ENCODE measurements at regions not wholly inside any gene's neighbourhood (a gene's known extent, or its start where the extent isn't known, plus 50 kb on each side); places are given as distances from the start of the nearest gene placed in this dataset.
"Not testable (repeated sequence)": the region's sequence is repeated elsewhere in the genome, so short reads cannot be mapped to it uniquely, and the experiment has no call there.

DNA sequence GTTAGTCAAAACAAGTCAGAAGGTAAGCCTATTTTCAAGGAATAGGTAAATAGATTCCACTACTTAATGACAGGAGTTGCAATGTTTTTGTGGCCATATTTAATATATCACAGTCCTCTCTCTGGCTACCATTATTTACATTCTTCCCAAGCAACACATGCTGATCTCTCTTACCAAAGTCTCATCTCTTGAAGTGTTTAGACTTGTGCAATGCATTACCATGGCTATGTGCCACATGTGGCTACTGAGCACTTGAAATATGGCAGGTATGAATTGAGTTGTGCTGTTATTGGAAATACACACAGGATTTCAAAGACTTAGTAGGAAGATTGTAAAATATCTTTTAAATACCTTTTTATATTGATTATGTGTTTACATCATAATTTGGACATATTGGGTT, 262.4 kb upstream of the PDE3A start:
- no peak for DNase-seq (ENCODE audit: low read depth in 2 of 3, low spot score in 1 of 3)

DNA sequence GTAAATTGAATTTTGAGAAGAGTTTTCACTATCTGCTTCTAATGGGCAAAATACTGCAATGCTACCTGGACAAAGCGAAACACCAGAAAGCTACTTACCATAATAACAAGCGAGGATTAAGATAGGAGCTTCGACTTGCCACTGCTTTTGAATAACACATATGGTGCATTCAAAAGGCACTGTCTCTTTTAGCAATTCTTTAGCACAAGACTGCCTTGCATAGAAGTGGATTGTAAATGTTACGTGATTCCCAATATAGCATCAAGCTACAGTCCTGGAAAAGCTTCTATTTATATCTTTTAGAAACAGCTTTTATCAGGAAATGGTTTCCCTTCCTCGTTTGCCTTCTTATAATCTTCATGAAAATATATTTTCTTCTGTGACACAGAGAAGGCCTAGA, 258.7 kb upstream of the PDE3A start:
- DNase-seq (ENCODE audit: low read depth in 2 of 3, low spot score in 1 of 3), result no peak

GRCh38 chr12:20115371-20115770, 253.0 kb upstream of the PDE3A start:
- DNase-seq (ENCODE audit: low read depth in 2 of 3, low spot score in 1 of 3), result not testable (repeated sequence)

DNA sequence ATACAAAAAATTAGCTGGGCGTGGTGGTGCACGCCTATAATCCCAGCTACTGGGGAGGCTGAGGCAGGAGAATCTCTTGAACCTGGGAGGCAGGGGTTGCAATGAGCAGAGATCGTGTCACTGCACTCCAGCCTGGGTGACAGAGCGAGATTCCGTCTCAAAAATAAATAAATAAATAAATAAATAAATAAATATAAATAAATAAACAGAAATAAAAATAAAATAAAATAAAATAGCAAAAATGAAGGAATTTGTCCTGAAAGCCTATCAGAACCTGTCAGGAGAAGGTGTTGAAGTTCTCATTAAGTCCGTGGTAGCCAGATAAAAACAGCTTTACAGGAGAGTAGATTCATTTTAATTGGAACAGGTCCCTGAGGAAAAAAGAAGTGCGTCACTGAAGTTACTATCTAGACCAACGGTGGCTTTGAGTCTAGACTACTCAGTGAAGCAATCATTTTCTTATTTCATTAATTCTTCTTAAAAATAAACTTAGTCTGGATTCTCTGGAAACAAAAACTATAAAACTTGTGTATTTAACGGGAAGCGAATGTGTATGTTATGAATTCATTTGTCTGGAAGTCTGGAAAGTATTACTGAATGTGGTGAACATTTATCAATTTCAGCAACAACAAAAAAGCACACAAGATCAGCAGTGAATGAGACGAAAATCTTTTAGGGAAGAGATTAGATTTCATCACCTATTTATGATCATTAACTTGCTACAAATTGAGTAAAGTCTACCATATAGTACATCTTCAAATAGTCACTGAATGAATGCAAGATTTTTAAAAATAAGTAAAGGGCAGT, 248.5 kb upstream of the PDE3A start:
- no peak for DNase-seq (ENCODE audit: low read depth in 2 of 3, low spot score in 1 of 3)

- no peak for DNase-seq (ENCODE audit: low read depth in 2 of 3, low spot score in 1 of 3)
These were observed 248.0 kb upstream of the PDE3A start for GRCh38 chr12:20120403-20120725.

- no peak for DNase-seq (ENCODE audit: low read depth in 2 of 3, low spot score in 1 of 3)
These were observed 246.1 kb upstream of the PDE3A start for GRCh38 chr12:20122274-20122673.

DNA sequence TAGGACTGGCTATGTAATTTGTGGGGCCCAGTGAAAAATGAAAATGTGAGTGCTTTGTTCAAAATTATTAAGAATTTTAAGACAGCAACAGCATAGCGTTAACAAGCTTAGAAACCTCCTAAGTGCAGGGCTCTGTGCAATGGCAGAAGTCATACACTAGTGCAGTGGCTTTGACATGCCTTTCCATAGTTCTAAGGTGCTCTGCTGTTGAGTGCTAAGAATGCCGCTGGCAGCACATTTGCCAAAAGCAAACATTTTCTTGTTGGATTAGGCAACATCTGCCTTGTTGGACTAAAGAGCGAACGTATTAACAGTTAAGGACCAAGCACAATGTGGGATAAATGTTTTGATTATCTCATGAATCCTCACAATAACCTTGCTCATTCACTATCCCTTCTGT, 244.9 kb upstream of the PDE3A start:
- DNase-seq (ENCODE audit: low read depth in 2 of 3, low spot score in 1 of 3), result no peak

- no peak for DNase-seq (ENCODE audit: low read depth in 2 of 3, low spot score in 1 of 3)
These were observed 243.0 kb upstream of the PDE3A start for GRCh38 chr12:20125276-20125798.

DNA sequence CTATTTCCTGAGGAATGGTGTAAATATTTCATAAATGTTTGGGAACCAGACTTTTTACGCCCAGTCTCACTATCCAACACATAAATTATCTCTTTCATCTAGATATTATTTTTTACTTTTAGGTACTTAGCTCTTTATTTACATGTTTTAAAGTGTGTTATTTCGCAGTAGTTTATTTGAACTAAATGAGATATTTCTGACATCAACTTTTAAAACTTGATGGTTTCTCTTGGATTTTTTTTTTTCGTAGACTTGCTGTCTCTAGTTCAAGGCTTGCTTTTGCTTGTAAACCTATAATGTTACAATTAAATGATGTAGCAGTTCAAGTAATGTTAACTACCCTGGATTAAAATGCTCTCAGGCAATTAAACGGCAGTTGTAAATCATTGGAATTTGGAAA, 241.7 kb upstream of the PDE3A start:
- DNase-seq (ENCODE audit: low read depth in 2 of 3, low spot score in 1 of 3), result no peak

- DNase-seq (ENCODE audit: low read depth in 2 of 3, low spot score in 1 of 3), result no peak
These were observed 240.9 kb upstream of the PDE3A start for GRCh38 chr12:20127413-20127812.

- DNase-seq (ENCODE audit: low read depth in 2 of 3, low spot score in 1 of 3), result no peak
These were observed 239.4 kb upstream of the PDE3A start for GRCh38 chr12:20128928-20129327.

DNA sequence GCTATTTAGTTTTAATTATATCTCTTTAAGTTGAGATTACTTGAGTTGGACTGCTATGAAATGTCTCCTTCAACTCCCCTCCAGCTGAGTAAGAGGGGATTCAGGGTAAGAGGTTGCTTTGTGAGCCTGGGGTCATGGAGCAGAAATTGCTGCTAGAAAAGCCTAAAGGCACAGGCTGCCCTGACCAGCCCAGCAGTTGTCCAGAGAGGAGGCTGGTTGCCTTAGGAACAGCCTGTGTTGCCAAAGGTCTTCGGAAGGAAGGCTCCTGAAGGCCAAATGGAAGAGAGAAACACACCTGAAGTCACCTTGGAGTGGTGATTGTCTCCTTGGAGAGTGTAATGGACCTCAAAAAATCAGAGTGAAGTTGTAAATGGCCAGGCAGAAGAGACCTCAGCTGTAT, 235.5 kb upstream of the PDE3A start:
- DNase-seq (ENCODE audit: low read depth in 2 of 3, low spot score in 1 of 3), result no peak

GRCh38 chr12:20134652-20135051, 233.7 kb upstream of the PDE3A start:
- no peak for DNase-seq (ENCODE audit: low read depth in 2 of 3, low spot score in 1 of 3)

GRCh38 chr12:20140751-20141150, 227.6 kb upstream of the PDE3A start:
- no peak for DNase-seq (ENCODE audit: low read depth in 2 of 3, low spot score in 1 of 3)

DNA sequence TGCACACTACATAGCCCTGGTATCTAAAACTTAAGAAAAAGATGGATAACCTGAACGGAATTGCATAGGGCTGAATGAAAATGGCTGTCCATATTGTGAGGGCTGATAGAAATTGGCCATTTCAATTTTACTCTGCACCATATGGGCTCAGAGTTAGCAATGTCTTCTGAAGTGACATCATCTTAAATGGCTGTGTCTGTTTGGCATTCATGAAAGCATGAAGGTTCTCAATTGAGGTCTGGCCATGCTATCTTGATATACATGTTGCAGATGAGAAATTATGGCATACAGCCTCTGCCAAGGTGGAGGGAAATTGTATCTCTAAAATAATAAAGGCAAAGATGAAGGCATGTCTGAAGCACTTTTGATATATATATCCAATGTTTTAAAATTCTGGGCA, 226.0 kb upstream of the PDE3A start:
- DNase-seq (ENCODE audit: low read depth in 2 of 3, low spot score in 1 of 3), result no peak

DNA sequence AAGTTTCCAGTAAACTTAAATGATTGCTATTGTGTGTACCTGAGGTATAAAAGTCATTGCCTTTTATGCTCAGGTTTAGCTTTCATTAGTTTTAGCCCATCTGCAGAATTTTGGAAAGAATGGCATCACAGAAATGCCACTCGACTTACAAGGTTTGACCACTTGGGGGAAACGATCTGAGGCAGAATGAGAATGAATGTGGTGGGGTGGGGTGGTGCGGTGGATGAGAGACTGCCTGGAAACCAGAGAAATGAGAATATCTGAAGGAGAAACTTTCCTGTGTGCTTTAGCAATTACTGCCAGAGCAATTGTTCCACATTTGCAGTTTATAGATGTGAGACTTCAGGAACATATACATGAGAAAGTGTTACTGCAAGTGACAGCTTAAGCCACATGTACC, 225.4 kb upstream of the PDE3A start:
- no peak for DNase-seq (ENCODE audit: low read depth in 2 of 3, low spot score in 1 of 3)

GRCh38 chr12:20144341-20144740, 224.0 kb upstream of the PDE3A start:
- no peak for DNase-seq (ENCODE audit: low read depth in 2 of 3, low spot score in 1 of 3)

DNA sequence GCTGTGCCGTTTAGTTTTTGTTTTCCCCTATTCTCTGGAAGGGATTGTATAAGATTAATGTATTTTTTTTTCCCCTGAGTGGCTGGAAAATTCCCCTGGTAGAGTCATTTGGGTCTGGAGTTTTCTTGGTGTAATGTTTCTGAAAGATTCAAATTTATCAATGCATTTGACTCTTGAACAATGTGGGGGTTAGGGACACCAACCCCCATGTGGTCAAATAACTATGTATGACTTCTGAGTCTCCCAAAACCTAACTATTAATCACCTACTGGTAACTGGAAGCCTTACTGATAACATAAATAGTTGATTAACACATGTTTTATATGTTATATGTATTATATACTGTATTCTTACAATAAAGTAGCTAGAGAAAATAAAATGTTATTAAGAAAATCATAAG, 220.1 kb upstream of the PDE3A start:
- no peak for DNase-seq (ENCODE audit: low read depth in 2 of 3, low spot score in 1 of 3)

GRCh38 chr12:20150835-20151422, 217.4 kb upstream of the PDE3A start:
- no peak for DNase-seq (ENCODE audit: low read depth in 2 of 3, low spot score in 1 of 3)

DNA sequence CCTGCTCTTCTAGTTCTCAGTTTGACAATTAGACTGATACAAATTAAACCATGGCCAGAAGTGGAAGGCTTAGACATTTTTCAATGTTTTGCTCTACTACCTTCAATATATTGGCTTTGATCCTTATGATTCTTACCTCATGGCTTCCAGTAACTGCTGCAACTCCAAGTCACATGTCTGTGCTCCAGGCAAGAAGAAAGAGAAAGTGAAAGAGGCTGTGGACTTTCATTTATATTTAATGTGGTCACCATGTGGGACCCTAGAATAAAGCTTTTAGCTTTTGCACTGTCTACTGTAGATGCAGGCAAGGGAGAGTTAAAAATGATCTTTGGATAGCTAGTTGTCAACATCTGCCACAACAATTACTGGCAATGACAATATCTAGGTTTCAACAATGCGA, 214.3 kb upstream of the PDE3A start:
- DNase-seq (ENCODE audit: low read depth in 2 of 3, low spot score in 1 of 3), result no peak

DNA sequence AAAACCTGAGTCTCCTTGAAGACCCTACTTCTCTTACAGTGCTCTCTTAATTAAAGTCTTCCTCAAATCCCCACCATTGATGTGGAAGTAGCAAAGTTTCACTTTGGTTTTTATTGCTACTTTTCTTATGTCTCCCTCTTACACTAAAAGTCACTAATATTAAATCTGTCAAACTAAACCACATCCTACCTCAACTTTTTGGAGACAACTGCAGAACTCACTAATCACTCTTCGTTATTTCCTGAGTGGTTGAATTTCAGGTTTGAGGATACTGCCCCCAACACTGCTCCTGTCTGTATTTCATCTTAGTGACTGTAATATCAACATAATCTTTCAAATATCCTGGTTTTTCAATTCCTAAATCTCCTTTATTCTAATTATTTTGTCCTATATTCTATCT, 213.0 kb upstream of the PDE3A start:
- no peak for DNase-seq (ENCODE audit: low read depth in 2 of 3, low spot score in 1 of 3)

DNA sequence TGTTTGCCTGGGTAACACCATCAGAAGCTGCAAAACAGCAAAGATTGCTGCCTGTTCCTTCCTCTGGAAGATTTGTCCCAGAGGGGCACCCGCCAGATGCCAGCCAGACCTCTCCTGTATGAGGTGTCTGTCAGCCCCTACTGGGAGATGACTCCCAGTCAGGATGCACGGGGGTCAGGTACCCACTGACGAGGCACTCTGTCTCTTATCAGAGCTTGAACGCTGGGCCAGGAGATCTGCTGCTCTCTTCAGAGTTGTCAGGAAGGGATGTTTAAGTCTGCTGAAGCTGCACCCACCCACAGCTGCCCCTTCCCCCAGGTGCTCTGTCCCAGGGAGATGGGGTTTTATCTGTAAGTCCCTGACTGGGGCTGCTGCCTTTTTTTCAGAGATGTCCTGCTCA, 207.4 kb upstream of the PDE3A start:
- DNase-seq (ENCODE audit: low read depth in 2 of 3, low spot score in 1 of 3), result not testable (repeated sequence)

Data from stimulated activated CD4-positive, alpha-beta T cell treated with anti-CD3 and anti-CD28 coated beads, Interleukin-12 subunit alpha, Interleukin-12 subunit beta, amount 100 ng/mL, for 48 hours (primary cell).